ENCODE measurements at regions not wholly inside any gene's neighbourhood (a gene's known extent, or its start where the extent isn't known, plus 50 kb on each side); places are given as distances from the start of the nearest gene placed in this dataset.
"Not testable (repeated sequence)": the region's sequence is repeated elsewhere in the genome, so short reads cannot be mapped to it uniquely, and the experiment has no call there.

DNA sequence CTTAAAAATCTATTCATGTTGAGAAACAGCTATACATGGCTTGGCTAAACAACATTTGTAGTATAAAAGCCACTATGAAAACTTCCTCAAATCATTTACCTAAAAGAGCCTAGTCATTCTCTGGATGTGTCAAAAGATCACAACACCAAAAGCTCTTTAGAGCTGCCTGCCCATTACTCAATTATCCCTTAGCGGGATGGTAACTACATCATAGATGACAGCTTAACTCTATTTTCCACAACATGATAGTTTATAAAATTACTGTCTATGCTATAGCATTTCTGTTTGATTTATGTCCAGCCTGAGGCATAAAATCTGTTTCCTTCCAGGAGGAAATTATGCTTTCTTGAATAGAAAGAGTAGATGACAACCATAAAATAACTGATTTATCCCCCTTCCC lies 777.6 kb upstream of the HS3ST5 start:
- TF ChIP-seq ZNF274 (IDR thresholded peaks at IDR 0.05; ENCODE audit: low read depth, low read length): no peak
- H3K4me3 ChIP-seq (ENCODE audit: low read length): no peak overlapping the region

DNA sequence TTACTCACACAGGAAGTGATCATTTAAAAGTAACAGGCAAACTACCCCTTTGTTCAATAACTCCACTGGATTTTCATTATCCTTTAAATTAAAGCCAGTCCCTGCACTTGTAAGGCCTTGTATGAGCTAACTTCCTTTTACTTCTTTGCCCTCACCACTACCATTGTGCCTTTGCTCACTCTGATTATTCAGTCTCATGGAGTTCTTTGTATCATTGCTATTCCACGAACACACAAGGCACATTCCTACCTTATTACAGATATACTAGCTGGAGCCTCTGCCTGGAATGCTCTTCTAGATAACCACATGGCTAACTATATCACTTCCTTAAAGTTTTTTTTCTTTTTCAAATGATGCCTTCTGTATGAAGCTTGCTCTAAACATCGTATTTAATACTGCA lies 748.6 kb upstream of the HS3ST5 start:
- H3K4me3 ChIP-seq (ENCODE audit: low read length): no peak overlapping the region
- TF ChIP-seq ZNF274 (IDR thresholded peaks at IDR 0.05; ENCODE audit: low read depth, low read length): no peak

DNA sequence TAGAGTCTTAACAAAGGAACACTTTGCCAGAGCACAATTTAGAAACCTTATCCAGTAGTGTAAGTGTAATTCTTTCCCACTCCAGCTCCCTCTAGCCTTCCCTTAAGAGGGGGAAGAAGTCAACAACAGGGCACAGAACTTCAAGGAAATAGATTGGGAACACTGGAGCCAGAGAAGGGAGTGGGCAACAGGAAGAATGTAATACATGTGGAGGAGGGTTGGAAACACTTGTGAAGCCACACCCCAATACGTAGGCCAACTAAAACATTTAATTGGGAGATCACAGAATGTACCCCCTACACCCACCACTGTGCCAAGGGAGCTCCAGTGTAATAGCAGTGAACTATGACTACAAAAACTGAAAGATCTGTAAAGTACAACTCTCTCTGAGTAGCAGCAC lies 735.7 kb upstream of the HS3ST5 start:
- H3K4me3 ChIP-seq (ENCODE audit: low read length): no peak overlapping the region
- no peak for TF ChIP-seq ZNF274 (IDR thresholded peaks at IDR 0.05; ENCODE audit: low read depth, low read length)

DNA sequence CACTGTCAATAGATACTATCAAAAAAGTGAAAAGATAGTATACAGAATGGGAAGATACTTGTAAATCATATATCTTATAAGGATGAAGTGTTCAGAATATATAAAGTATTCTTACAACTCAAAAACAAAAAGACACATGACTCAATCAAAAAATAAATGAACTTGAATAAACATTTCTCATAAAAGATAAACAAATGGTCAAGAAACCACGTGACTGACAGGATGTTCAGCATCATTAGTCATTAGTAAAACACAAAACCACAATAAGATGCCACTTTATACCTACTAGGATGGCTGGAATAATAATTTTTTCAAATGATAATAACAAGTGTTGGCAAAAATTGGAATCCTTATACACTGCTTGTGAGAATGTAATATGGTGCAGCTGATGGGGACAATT lies 729.1 kb upstream of the HS3ST5 start:
- TF ChIP-seq ZNF274 (IDR thresholded peaks at IDR 0.05; ENCODE audit: low read depth, low read length): no peak
- H3K4me3 ChIP-seq (ENCODE audit: low read length): no peak overlapping the region

DNA sequence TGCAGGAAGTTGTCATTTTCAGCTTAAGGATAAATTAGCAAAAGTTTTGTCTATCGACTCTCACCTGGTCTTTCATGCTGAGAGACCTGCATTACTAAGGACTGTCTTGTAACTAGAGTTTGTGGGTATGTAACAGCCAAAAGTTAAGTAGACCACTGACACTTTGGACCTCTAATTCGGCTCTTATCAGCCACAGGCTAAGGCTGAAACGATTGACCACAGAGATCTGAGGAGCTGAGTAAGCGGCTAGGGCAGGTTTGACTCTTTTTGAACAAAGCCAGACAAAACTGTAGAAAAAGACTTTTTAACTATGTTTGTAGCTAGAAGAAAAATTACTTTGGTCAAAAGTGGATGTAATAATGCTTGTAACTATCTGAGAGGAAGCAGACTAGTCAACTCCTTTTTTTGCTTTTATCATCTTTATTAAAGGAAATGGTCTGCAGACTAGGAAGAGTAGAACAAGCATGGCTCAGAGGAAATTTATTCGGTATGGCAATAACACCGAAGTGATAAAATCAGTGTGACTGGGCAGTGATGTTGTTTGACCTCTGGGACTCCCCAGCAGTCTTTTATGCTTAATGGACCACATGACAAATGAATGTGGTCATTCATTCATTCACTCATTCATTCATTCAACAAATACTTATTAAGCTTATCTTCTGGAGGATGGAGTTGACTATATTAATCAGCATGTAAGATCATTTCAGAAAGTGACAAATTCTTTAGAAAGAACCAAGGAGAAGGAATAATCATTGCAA lies 725.0 kb upstream of the HS3ST5 start:
- no peak for TF ChIP-seq ZNF274 (IDR thresholded peaks at IDR 0.05; ENCODE audit: low read depth, low read length)
- H3K4me3 ChIP-seq (ENCODE audit: low read length): no peak overlapping the region

DNA sequence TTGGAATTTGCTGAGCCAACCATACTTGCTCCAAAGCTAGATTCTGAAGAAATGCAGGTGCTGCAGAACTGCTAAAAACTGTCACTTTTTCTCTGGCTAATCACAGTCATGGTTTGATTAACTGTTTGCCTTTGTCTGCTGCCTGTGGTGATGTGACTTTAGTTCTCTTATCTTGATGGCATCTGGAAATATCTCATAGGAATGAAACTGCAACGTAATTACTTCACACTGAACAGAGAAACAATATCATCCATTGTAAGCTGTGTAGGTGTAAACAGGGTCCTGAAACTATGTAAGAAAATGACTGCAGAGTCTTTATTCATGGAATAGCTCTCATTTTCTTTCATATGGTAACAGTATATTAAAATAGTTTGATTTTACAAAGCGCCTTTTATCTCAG lies 721.9 kb upstream of the HS3ST5 start:
- H3K4me3 ChIP-seq (ENCODE audit: low read length): no peak overlapping the region
- TF ChIP-seq ZNF274 (IDR thresholded peaks at IDR 0.05; ENCODE audit: low read depth, low read length): no peak

DNA sequence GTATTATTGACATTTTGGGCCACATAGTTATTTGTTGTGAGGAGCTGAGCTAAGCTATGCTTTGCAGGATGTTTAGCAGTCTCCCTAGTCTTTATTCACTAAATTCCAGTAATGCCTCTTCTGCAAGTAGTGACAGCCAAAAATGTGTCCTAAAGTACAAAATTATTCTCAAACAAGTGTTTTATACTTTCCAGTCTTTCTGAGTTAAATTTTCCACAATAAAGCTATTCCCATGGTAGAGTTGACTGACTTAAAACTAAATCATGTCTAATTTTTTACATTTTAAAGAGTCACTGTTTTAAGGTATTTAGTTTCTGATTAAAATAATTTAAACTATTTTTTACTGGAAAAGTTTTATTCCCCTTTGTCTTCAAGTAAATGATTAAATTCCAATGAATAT lies 717.8 kb upstream of the HS3ST5 start:
- no peak overlapping the region for H3K4me3 ChIP-seq (ENCODE audit: low read length)
- no peak for TF ChIP-seq ZNF274 (IDR thresholded peaks at IDR 0.05; ENCODE audit: low read depth, low read length)

DNA sequence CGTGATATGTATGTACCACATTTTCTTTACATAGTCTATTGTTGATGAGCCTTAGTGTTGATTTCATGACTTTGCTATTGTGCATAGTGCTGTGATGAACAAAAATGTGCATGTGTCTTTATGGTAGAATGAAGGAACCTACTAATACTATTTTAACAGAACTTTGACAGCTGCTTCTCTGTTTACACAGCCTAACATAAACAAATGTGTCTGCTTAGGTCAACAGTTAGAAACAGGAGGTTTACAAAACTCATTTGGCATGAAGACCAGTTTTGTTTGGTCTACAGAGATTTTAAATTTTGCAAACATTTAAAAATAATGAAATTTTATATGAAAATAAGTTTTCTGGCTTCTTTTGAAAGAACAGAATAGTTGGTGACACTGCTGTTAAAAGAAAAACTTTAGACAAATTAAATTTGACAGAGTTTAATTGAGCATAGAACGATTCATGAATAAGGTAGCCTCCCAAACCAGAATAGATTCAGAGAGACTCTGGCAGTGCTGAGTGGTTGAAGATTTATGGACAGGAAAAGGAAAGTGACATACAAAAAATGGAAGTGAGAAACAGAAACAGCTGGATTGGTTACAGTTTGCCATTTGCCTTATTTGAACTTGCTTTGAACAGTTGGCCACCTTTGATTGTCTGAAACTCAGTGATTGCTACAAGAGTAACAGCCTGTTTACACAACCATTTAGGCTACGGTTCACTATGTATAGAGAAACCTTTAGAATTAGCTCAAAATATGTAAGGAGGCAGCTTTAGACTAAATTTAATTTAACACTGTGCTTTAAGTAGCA lies 715.8 kb upstream of the HS3ST5 start:
- TF ChIP-seq ZNF274 (IDR thresholded peaks at IDR 0.05; ENCODE audit: low read depth, low read length): no peak
- no peak overlapping the region for H3K4me3 ChIP-seq (ENCODE audit: low read length)

DNA sequence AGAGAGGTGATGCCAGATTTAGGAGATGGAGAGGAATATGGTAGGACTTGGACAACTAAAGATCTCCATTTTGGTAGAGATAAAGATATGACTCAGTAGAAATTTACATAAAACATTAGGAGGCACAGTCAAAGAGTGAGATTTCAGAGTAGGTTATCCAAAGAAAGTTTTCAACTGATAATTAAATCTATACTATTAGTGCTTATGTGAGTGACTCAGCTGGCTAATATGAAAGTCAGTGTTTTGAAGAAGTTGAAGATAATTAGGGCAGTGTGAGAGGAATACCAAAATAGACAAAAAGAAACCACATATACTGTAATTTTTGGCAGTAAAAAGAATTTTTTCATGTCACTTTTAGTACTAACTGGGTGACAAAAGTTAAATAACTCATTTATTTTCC lies 712.8 kb upstream of the HS3ST5 start:
- H3K4me3 ChIP-seq (ENCODE audit: low read length): no peak overlapping the region
- no peak for TF ChIP-seq ZNF274 (IDR thresholded peaks at IDR 0.05; ENCODE audit: low read depth, low read length)

DNA sequence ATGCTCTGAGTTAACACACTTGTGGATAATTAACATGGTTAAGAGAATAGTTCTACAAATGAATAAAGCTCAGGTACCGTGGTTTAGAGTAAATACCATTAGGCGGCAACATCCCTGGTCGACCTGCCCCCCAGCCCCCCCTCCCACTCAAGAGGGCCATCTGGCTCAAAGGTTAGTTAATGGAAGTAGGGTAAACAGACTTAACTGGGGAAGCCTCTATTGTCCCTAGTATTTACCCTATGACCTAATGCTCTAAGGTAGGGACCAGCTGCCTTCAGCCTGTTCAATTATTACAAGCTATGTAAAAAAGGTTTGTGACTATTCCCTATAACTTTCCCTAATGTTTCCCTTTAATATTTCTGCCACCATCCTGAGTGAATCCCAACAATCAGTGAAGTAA lies 711.4 kb upstream of the HS3ST5 start:
- H3K4me3 ChIP-seq (ENCODE audit: low read length): not testable (repeated sequence)

DNA sequence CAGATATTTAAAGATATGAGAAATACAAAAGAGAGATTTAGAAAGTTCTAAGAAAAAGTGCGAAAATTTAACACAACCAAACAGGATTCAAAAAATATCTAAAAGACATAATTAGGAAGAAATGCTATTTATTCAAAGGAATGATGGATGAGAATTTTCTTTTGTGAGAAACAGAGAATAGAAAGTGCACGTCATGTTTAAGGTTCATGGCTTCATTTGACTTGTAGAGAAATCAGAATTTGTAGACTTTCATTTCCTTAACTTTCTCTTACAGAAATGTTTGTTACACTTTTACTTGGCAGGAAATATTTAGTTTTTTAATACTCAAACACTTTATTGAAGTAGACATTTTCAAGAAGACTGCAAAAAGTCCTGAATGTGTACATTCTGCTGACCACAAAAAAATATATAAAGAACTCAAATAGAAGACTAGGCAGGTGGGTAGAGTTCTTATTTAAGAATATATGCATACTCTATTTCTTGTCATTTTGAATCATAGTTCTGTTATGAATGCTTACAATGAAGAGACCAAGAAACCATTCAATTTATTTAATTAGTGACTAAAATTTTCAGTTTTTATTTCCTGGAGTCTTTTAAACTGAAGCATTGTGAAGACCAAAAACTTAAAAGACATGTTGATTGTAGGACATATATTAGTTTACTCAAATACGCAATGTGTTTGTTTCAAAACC lies 710.5 kb upstream of the HS3ST5 start:
- TF ChIP-seq ZNF274 (IDR thresholded peaks at IDR 0.05; ENCODE audit: low read depth, low read length): no peak
- no peak overlapping the region for H3K4me3 ChIP-seq (ENCODE audit: low read length)

DNA sequence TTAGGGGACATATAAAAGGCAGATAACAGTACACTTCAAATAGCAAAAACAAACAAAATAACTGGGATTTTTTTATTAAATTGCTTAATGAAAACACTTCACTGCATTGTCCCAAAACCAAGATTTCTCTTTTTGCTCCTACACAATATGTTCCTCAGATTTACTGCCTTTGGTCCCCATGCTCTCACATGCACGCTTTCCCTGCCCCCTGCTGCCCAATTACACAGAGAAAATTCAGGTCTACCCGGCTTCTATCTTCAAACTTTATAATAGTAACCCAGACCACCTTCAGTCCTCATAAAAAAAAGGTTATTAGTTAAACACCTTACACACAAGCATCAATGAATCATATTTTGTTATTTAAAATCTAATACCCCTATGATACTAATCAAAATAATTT lies 673.8 kb upstream of the HS3ST5 start:
- TF ChIP-seq ZNF274 (IDR thresholded peaks at IDR 0.05; ENCODE audit: low read depth, low read length): no peak
- no peak overlapping the region for H3K4me3 ChIP-seq (ENCODE audit: low read length)

DNA sequence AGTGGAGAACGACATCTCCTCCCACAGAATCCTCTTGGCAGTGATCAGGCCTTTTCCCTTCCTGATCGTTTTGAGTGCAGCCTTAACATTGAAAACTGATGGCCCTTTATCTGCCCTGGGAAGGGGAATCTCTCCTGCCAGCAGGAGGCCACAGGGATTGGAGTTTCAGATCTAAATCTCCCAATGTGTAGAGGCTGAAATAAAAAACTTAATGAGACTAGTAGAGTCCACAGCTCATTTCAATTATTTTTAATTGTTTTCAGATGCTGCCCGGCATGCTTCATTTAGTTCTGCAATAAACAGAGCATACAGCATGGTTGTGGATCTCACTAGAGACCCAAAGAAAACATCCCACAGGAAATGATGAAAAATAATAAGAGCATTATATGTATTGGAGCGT lies 662.2 kb upstream of the HS3ST5 start:
- TF ChIP-seq ZNF274 (IDR thresholded peaks at IDR 0.05; ENCODE audit: low read depth, low read length): no peak
- no peak overlapping the region for H3K4me3 ChIP-seq (ENCODE audit: low read length)

DNA sequence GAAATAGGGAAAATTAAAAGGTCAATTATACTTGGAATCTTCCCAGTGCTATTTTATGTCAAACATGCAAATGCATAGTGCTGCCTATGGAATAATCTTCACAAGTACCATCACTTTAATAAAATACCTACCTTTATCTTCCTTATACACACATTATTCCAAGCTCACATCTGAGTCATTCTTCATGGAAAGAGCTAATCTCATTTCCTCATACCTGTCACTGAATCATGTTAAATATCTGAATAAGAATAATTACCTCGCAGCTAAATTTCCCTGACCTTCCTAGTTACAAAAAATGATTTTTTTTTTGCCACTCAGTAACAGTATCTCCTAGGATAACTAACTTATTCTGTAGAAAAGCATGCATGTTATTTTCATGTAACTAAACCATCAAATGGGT lies 661.4 kb upstream of the HS3ST5 start:
- H3K4me3 ChIP-seq (ENCODE audit: low read length): no peak overlapping the region
- no peak for TF ChIP-seq ZNF274 (IDR thresholded peaks at IDR 0.05; ENCODE audit: low read depth, low read length)
